ENCODE measurements at regions not wholly inside any gene's neighbourhood (a gene's known extent, or its start where the extent isn't known, plus 50 kb on each side); places are given as distances from the start of the nearest gene placed in this dataset.

GRCh38 chr7:42395607-42396006 is 158.6 kb upstream of the GLI3 start:
- TF ChIP-seq, protein P1, sequence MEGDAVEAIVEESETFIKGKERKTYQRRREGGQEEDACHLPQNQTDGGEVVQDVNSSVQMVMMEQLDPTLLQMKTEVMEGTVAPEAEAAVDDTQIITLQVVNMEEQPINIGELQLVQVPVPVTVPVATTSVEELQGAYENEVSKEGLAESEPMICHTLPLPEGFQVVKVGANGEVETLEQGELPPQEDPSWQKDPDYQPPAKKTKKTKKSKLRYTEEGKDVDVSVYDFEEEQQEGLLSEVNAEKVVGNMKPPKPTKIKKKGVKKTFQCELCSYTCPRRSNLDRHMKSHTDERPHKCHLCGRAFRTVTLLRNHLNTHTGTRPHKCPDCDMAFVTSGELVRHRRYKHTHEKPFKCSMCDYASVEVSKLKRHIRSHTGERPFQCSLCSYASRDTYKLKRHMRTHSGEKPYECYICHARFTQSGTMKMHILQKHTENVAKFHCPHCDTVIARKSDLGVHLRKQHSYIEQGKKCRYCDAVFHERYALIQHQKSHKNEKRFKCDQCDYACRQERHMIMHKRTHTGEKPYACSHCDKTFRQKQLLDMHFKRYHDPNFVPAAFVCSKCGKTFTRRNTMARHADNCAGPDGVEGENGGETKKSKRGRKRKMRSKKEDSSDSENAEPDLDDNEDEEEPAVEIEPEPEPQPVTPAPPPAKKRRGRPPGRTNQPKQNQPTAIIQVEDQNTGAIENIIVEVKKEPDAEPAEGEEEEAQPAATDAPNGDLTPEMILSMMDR (IDR thresholded peaks at IDR 0.05), result no peak
- no peak for TF ChIP-seq POLR2A (IDR thresholded peaks at IDR 0.05)
- no peak for TF ChIP-seq EP300 (IDR thresholded peaks at IDR 0.05; ENCODE audit: low read depth)
- TF ChIP-seq POLR2AphosphoS5 (IDR thresholded peaks at IDR 0.05), result no peak

All from transverse colon (tissue), 4 donors.